ENCODE measurements at regions not wholly inside any gene's neighbourhood (a gene's known extent, or its start where the extent isn't known, plus 50 kb on each side); places are given as distances from the start of the nearest gene placed in this dataset.

GRCh38 chr3:178054471-178054870, 481.8 kb upstream of the KCNMB2 start:
- TF ChIP-seq, protein P1, sequence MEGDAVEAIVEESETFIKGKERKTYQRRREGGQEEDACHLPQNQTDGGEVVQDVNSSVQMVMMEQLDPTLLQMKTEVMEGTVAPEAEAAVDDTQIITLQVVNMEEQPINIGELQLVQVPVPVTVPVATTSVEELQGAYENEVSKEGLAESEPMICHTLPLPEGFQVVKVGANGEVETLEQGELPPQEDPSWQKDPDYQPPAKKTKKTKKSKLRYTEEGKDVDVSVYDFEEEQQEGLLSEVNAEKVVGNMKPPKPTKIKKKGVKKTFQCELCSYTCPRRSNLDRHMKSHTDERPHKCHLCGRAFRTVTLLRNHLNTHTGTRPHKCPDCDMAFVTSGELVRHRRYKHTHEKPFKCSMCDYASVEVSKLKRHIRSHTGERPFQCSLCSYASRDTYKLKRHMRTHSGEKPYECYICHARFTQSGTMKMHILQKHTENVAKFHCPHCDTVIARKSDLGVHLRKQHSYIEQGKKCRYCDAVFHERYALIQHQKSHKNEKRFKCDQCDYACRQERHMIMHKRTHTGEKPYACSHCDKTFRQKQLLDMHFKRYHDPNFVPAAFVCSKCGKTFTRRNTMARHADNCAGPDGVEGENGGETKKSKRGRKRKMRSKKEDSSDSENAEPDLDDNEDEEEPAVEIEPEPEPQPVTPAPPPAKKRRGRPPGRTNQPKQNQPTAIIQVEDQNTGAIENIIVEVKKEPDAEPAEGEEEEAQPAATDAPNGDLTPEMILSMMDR (IDR thresholded peaks at IDR 0.05): no peak
- no peak for TF ChIP-seq POLR2A (IDR thresholded peaks at IDR 0.05)
